Kasumi-1 (cell line): ENCODE measurements at regions not wholly inside any gene's neighbourhood (a gene's known extent, or its start where the extent isn't known, plus 50 kb on each side); places are given as distances from the start of the nearest gene placed in this dataset.

Source experiments
- DNase-seq, 2 experiments: peaks; one replicate each; lab custom pipeline; 2025; lab: John Stamatoyannopoulos, UW

DNA sequence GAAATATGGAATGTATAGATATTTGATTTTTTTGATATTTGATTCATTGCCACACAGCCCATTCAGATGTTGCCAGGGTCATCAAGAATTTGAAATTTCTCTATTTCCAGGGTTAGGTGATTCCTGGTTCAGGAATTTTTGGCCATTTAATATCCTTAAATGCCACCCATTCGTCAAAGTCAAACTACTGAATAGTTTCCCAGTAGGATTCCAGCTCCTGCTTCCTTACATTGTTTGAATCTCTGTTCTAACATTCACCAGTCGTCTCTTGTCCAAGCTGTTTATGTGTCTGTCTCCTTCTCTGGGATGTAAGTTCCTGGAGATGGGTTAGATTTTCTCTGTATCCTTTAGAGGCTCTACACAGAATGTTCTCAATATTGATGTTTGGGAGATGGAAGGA is 124.9 kb upstream of the TLE3 start:
- no peak for DNase-seq

GRCh38 chr15:70220490-70221096 is 122.9 kb upstream of the TLE3 start:
- no peak for DNase-seq

- DNase-seq, result no peak
Measured at GRCh38 chr15:70219966-70220365, 122.2 kb upstream of the TLE3 start.

GRCh38 chr15:70219256-70219895 is 121.7 kb upstream of the TLE3 start:
- DNase-seq, result no peak

GRCh38 chr15:70217226-70218160 is 119.8 kb upstream of the TLE3 start:
- DNase-seq, result no peak

DNA sequence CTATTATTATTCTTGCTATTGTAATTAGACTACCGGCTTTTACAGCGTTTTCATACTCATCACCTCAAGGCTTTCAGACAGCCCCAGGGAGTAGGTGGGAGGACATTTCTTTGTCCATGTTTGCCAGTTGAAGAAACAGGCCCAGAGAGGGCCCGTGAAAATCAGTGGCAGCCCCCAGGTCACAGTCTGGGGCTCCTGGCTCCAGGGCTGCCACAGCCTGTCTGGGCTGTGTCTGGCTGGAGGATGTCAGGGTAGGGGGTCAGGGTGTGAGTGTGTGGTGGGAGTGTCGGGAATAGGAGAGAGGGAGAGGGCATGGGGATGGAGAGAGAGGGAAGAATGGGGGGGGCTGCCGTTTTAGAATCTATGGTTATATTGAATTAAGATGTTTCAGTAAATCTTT is 118.2 kb upstream of the TLE3 start:
- no peak for DNase-seq

- DNase-seq, result no peak
Measured at GRCh38 chr15:70214941-70215635, 117.4 kb upstream of the TLE3 start.

DNA sequence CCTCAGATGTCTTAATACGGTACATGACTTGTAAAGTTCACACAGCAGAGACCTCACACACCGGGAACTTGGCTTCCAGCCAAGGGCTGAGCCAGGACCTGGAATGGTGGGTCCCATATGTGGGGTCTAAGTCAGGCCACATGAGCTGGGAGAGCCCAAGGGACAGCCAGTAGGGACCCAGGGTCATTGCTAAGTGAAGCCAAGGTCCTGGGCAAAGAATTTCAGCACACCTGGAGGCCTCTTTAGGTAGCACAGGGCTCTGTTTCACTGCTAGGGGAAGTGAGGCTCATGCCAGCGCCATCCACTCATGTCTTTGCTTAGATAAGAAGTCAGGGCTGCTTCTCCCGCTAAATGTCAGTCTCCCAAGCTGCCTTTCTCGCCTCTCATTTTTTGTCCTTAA is 116.6 kb upstream of the TLE3 start:
- DNase-seq, result no peak

DNA sequence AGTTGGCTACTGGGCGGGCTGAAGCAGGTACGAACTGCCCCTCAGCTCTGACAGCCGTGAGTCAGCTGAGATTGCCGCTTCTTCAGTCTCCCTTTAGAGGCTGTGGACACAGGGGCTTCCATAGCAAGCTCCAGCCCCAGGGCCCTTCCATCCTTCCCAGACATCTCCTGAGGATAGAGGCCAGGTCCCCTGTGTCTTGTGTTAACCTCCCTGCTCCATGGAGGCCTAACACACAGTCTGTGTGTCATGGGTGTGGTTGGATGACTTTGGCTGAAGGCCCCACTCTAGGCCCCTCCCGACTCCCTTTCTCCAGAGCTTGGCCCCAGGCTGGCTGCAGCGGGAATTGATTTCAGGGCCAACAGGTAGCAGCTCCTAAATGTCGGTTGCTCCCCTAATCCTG is 116.1 kb upstream of the TLE3 start:
- no peak for DNase-seq

GRCh38 chr15:70212963-70213315 is 115.2 kb upstream of the TLE3 start:
- no peak for DNase-seq

DNA sequence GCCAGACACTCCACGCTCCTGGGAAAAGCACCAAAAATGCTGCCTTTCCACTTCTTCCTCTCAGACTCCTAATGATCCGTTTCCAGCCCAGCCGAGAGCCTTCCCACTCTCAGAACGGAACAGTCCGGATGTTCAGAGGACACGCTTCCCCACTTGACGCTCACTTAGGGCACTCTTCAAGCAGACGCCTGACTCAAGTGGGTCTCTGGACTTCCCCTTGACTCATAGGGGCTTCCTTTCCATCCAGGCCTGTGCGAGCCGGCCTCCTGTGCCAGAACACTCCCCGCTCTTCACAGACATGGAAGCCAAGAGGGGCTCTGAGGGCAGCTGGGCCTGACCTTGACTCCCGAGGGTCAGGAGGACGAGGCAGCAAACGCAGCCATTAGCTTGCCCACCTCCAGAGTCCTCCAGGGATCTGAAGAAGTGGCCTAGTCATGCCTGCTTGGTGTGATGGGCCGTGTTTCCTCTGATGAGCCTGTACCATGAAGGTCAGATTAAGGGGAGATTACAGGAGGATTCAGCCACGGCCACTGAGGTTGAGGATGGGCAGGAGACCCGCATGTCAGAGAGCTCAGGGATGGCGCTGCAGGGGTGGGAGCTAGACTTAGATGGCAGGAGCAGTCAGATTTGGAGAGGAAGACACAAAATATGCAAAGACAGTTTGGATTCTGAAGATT is 114.7 kb upstream of the TLE3 start:
- no peak for DNase-seq

DNA sequence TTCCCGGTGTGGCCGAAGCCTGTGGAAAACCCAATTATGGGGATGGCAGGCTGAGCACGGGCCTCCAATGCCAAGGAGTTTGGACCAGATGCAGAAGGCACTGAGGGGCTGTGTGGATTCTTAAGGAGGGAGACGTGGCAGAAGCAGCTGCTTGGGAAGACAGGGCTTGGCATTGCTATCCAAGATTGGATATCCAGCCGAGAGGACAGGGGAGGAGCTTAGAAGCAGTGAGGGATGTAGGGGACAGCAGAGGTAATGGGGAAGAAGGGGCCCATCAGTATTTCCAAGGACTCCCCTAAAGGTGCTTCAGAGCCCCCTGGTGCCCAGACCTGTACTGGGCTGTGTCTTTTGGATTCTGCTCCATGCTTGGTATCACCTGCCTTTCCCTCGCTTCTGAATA is 112.8 kb upstream of the TLE3 start:
- peak in 1 of 2 experiments; percentile 2 for DNase-seq

DNA sequence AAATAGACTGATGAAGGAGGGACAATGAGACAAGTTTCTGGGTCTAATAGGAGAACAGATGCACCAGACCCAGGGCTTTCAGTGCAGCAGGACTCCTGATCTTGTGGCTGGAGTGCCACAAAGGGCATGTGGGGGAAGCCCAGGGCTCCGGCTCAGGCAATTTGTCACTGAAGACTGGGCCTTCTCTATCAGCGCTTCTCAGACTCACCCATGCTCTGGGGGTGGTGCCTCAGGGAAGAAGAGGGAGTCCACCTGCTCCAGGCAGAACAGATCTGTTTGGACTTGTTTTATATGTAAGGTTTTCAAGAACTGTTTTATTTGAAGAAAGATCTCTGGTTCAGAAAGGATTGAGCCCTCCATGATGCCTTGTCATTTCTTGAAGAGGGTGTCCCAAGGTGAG is 112.4 kb upstream of the TLE3 start:
- no peak for DNase-seq

- DNase-seq, result no peak
Measured at GRCh38 chr15:70209499-70209898, 111.8 kb upstream of the TLE3 start.

GRCh38 chr15:70208332-70208731 is 110.6 kb upstream of the TLE3 start:
- DNase-seq, result no peak

- DNase-seq, result no peak
Measured at GRCh38 chr15:70206668-70207067, 109.0 kb upstream of the TLE3 start.

GRCh38 chr15:70204652-70205051 is 106.9 kb upstream of the TLE3 start:
- DNase-seq, result no peak

- DNase-seq, result no peak
Measured at GRCh38 chr15:70203981-70204560, 106.4 kb upstream of the TLE3 start.

GRCh38 chr15:70202756-70203155 is 105.0 kb upstream of the TLE3 start:
- no peak for DNase-seq

DNA sequence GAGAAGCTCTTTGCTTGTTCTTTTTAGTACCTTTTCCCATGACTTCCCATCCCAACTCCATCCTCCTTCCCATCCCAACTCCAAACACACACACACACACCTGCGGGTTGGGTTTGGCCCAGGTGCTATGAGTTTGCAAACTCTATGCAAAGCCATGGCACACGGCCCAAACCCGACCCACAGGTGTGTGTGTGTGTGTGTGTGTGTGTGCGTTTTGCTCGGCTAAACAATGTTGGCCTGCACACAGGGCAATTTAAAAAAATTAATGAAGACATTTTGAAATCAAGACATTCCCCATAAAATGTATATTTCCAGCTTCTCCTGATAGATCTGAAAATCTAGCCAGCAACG is 103.7 kb upstream of the TLE3 start:
- no peak for DNase-seq

GRCh38 chr15:70200511-70201424 is 103.1 kb upstream of the TLE3 start:
- DNase-seq, result no peak
